AG09319 (cell line): ENCODE measurements at regions not wholly inside any gene's neighbourhood (a gene's known extent, or its start where the extent isn't known, plus 50 kb on each side); places are given as distances from the start of the nearest gene placed in this dataset.

Experiments used
- DNase-seq: peaks from one replicate; pipeline ENCODE4 v3.0.0-alpha.2; 2010; ENCODE audit warnings: low read depth; ENCODE audit errors: extremely low read depth
- TF ChIP-seq, protein P1 (sequence below): IDR thresholded peaks from 2 replicates; pipeline ENCODE4 v1.5.1; 2011; ENCODE audit warnings: low read depth, mild to moderate bottlenecking, inconsistent platforms, low read length, moderate library complexity

DNA sequence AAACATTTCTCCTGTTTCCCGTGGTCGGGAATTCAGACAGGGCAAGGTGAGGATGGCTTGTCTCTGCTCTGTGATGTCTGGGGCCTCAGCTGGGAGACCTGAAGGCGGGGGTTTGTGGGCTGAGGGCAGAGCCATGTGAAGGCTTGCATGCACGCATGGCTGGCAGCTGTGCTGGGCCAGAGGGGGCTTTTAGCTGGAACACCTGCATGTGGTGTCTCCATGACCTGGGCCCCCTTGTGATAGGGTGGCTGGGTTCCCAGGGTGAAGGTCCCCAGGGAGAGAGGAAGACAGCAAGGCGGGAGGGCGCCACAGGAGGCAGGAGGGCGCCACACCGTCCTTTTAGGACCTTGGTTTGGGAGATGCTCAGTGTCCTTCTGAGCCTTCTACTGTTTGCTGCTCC lies 101.6 kb upstream of the PRR23E start:
- TF ChIP-seq, protein P1, sequence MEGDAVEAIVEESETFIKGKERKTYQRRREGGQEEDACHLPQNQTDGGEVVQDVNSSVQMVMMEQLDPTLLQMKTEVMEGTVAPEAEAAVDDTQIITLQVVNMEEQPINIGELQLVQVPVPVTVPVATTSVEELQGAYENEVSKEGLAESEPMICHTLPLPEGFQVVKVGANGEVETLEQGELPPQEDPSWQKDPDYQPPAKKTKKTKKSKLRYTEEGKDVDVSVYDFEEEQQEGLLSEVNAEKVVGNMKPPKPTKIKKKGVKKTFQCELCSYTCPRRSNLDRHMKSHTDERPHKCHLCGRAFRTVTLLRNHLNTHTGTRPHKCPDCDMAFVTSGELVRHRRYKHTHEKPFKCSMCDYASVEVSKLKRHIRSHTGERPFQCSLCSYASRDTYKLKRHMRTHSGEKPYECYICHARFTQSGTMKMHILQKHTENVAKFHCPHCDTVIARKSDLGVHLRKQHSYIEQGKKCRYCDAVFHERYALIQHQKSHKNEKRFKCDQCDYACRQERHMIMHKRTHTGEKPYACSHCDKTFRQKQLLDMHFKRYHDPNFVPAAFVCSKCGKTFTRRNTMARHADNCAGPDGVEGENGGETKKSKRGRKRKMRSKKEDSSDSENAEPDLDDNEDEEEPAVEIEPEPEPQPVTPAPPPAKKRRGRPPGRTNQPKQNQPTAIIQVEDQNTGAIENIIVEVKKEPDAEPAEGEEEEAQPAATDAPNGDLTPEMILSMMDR = no peak
- DNase-seq = no peak

DNA sequence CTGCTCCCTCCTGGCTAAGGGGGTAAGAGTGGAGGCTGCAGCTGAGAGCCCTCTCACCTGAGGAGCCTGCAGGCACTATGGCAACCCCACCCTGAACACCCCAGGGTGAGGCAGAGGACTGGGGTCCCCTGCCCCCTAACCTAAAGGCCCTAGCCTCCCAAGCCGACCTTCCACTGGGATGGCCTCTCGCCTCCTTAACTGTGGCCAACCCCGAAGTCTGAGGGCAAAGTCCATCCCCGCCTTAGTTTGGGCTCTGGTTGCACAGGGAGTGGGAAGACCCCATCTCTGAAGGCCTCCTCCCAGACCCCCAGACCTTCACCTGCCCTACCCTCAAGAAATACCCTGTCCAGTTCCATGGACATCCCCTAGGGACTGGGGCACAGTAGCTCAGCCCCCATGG lies 100.6 kb upstream of the PRR23E start:
- DNase-seq = no peak
- TF ChIP-seq, protein P1 = no peak

DNA sequence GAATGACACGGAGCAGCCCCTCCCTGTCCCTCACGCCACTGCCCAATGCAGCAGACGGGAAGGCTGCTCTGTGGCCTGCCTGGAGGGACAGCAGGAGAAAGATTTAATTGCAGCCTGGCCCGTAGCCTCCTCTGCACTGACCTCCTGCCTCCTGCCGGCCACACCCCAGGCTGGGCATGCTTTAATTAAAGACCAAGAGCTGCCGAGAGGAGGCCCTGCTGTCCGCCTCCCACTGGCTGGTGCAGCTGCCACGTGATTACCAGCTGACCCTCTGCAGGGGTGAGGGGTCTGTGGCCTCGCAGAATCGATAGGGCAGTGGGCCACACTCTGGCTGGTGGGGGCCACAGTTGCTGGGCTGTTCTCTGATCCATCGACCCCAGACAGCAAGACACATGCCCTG lies 100.2 kb upstream of the PRR23E start:
- TF ChIP-seq, protein P1 = no peak
- DNase-seq = no peak

DNA sequence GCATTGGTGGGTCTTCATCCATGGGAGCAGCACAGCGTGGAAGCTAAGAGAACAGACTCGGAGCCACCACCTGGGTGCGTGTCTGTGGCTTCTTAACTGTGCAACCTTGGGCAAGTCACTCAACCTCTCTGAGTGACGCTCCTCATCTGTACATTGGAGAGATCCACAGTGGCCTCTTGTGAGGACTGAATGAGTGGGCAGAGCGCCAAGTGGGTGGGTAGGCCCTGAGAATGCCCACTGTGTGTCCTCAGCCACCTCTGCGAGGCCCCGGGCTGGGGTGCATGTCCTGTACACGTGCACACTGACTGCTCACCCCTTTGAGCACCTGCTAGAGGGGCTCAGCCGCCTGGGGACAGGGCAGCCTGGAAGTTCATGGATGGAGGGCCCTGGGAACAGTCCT lies 99.6 kb upstream of the PRR23E start:
- TF ChIP-seq, protein P1 = no peak
- DNase-seq = no peak

DNA sequence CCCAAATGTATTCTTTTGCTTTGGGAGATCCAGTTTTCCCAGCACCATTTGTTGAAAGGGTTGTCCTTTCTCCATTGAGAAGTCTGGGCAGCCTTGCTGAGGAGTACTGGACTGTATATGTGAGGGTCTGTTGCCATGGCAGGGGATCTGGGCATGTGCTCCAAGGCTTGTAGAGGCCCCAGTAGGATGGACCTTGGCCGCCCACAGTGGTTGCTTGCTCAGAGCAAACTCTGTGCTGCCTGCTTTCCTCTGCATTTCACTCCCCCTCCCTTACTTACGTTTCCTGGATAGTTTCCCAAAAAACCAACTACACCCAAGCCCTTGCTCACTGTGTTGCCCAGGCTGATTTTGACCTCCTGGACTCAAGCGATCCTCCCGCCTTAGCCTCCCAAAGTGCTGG lies 97.2 kb upstream of the PRR23E start:
- TF ChIP-seq, protein P1 = no peak
- DNase-seq = no peak

DNA sequence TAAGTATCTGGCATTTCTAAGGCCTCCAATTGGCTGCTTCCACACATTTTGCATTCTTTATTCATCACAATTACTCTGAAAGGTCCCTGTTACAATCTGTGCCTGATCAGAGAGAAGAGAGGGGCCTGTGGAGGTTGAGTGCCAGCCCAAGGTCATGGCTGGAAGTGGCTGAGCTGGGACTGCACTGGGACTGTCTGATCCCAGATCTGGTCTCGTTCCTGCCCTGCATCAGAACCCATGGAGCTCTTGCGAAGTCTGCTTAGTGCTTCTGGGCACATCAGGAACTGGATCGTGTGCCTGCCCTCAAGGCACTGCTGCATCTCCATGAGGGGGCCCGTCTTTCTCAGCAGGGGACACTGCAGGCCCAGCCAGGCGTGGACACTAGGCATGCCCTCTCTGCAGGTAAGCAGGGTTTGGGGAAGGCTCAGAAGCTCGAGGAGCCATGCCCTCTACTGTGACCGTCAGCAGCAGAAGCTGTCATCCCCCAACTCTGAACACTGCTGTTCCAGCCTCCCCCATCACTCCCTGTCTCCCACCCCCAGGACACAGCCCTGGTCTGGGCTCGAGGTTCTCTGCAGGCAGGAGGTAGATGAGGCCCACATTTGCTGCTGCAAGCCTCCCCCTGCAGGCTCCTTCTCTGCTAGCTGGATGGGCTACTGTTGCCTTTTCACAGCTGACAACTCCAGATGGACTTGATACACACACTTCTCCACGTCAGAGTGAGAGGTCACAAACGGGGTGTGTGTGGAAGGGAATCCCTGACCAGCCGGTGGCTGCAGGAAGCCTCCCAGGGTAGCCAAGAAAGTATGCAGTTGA lies 96.5 kb upstream of the PRR23E start:
- TF ChIP-seq, protein P1 = no peak
- no peak for DNase-seq

DNA sequence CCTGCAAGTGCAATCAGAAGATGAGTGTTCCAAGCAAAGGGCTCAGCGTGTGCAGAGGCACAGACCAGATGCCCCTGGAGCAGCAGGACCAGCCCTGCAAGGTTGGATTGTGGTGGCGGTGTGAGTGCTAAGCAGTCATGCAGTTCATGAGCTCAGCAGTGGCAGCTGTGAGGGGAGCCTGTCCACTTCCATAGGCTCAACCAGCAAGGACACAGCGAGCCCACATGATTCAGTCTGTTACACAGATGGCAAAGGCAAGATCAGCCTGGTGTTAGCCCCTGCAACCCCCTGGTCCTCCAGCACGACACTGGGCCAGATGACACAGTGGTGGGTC lies 95.9 kb upstream of the PRR23E start:
- TF ChIP-seq, protein P1 = no peak
- DNase-seq = no peak
